Osteocyte (in vitro differentiated cells): ENCODE measurements at regions not wholly inside any gene's neighbourhood (a gene's known extent, or its start where the extent isn't known, plus 50 kb on each side); places are given as distances from the start of the nearest gene placed in this dataset.

Experiments
- DNase-seq: peaks from one replicate; pipeline ENCODE4 v3.0.0; 2021; ENCODE audit warnings: mixed read lengths; ENCODE audit not compliant: unreplicated experiment; ENCODE audit errors: extremely low spot score
- H3K27ac Mint-ChIP-seq: one replicate; pipeline ENCODE4 v1.8.0; 2021; ENCODE audit warnings: mild to moderate bottlenecking, mixed read lengths; ENCODE audit not compliant: unreplicated experiment
- H3K27me3 Mint-ChIP-seq: one replicate; pipeline ENCODE4 v1.8.0; 2021; ENCODE audit warnings: mixed read lengths; ENCODE audit not compliant: unreplicated experiment
- H3K36me3 Mint-ChIP-seq: one replicate; pipeline ENCODE4 v1.8.0; 2021; ENCODE audit warnings: mixed read lengths; ENCODE audit not compliant: unreplicated experiment
- H3K4me1 Mint-ChIP-seq: one replicate; pipeline ENCODE4 v1.8.0; 2021; ENCODE audit warnings: mixed read lengths; ENCODE audit not compliant: unreplicated experiment
- H3K4me3 Mint-ChIP-seq: one replicate; pipeline ENCODE4 v1.8.0; 2021; ENCODE audit warnings: mild to moderate bottlenecking, moderate library complexity, mixed read lengths; ENCODE audit not compliant: unreplicated experiment
- H3K9me3 Mint-ChIP-seq: one replicate; pipeline ENCODE4 v1.8.0; 2021; ENCODE audit warnings: mixed read lengths; ENCODE audit not compliant: unreplicated experiment
- CTCF ChIP-seq: fragments of 200-600 bp; sonication (generic); IDR thresholded peaks from 2 replicates; pipeline ENCODE4 v1.5.0; 2021; ENCODE audit warnings: antibody characterized with exemption, mild to moderate bottlenecking, moderate library complexity

- DNase-seq: no peak
- Mint-ChIP-seq H3K4me1 (peaks cover 13% of the 10 kb centered on the region), H3K9me3 (peaks cover 17% of the 10 kb centered on the region), H3K36me3 (peaks cover 9% of the 10 kb centered on the region), H3K27ac (no peak overlapping the region), H3K4me3 (no peak overlapping the region), H3K27me3 (no peaks in the 10 kb centered on the region)
- no peak for TF ChIP-seq CTCF
Observed at GRCh38 chr11:100624346-100624745, 62.7 kb upstream of the ARHGAP42 start.

- H3K27me3 Mint-ChIP-seq: no peaks in the 10 kb centered on the region
- H3K27ac Mint-ChIP-seq: no peak overlapping the region
- H3K4me3 Mint-ChIP-seq: no peak overlapping the region
- no peak for TF ChIP-seq CTCF
- peaks cover 9% of the 10 kb centered on the region for H3K36me3 Mint-ChIP-seq
- H3K9me3 Mint-ChIP-seq: peaks cover 17% of the 10 kb centered on the region
- peaks cover 8% of the 10 kb centered on the region for H3K4me1 Mint-ChIP-seq
- no peak for DNase-seq
Observed at GRCh38 chr11:100625041-100625440, 62.0 kb upstream of the ARHGAP42 start.

GRCh38 chr11:100629671-100630070 is 57.4 kb upstream of the ARHGAP42 start:
- Mint-ChIP-seq H3K4me3 (no peak overlapping the region), H3K36me3 (no peaks in the 10 kb centered on the region), H3K4me1 (peaks cover 20% of the 10 kb centered on the region), H3K9me3 (no peaks in the 10 kb centered on the region), H3K27ac (no peak overlapping the region), H3K27me3 (no peaks in the 10 kb centered on the region)
- DNase-seq: no peak
- TF ChIP-seq CTCF: no peak

- DNase-seq: no peak
Observed at GRCh38 chr11:100630898-100631297, 56.2 kb upstream of the ARHGAP42 start.

DNA sequence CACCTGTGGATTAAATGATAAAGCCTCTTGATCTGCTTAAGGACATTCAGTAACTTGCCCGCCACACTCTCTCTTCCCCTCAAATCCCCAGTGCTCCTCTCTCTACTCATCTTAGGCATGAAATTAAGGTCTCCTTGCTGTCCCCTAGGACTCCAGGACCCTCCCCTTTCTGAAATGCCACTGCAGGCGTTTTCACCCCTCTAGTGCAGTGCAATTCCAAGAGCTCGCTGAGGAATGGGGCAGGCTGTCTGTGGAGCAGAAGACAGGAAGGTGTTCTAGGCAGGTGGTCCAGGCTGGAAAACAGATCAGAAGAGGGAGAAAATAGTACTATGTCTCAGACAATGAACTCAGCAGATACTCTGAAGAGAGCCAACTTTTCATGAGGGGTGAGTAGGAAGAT is 55.8 kb upstream of the ARHGAP42 start:
- no peak for TF ChIP-seq CTCF
- Mint-ChIP-seq H3K27ac (no peak overlapping the region), H3K27me3 (no peaks in the 10 kb centered on the region), H3K9me3 (no peaks in the 10 kb centered on the region), H3K36me3 (no peaks in the 10 kb centered on the region), H3K4me1 (peaks cover 17% of the 10 kb centered on the region), H3K4me3 (no peak overlapping the region)
- DNase-seq: no peak

More at GRCh38 chr11:100630898-100631297, 56.2 kb upstream of the ARHGAP42 start:
- no peaks in the 10 kb centered on the region for H3K36me3 Mint-ChIP-seq
- no peak for TF ChIP-seq CTCF
- no peak overlapping the region for H3K4me3 Mint-ChIP-seq
- H3K4me1 Mint-ChIP-seq: peaks cover 17% of the 10 kb centered on the region
- no peak overlapping the region for H3K27ac Mint-ChIP-seq
- no peaks in the 10 kb centered on the region for H3K27me3 Mint-ChIP-seq
- no peaks in the 10 kb centered on the region for H3K9me3 Mint-ChIP-seq
